CD4-positive, alpha-beta T cell (primary cell): ENCODE measurements at regions not wholly inside any gene's neighbourhood (a gene's known extent, or its start where the extent isn't known, plus 50 kb on each side); places are given as distances from the start of the nearest gene placed in this dataset.

Source experiments
- ATAC-seq: fragments of 200-7000 bp; cut with Tn5 transposase; one replicate; pipeline ENCODE4 v1.10.0; 2022; ENCODE audit warnings: mild to moderate bottlenecking; ENCODE audit not compliant: poor library complexity
- CTCF ChIA-PET: fragments of 350-600 bp; sonication (Branson Sonifier 250); formaldehyde crosslinking; loops from one replicate; lab custom pipeline; 2021; ENCODE audit warnings: antibody characterized with exemption, inconsistent platforms; lab: Charles Lee
- POLR2A ChIA-PET: fragments of 350-600 bp; sonication (Branson Sonifier 250); formaldehyde crosslinking; loops from one replicate; lab custom pipeline; 2021; ENCODE audit warnings: antibody characterized with exemption, inconsistent platforms; lab: Charles Lee
- DNase-seq, 14 experiments: peaks; one replicate each; pipeline ENCODE4 v3.0.0-alpha.2; 2013 to 2020; ENCODE audit warnings: mixed read lengths in 2 of 14
- H3K27ac ChIP-seq, 2 donors: one replicate each; pipeline versions ENCODE4 v1.5.1 to v1.7.0; 2013; ENCODE audit warnings: low read length in 2 of 2, low read depth in 1 of 2, mild to moderate bottlenecking in 1 of 2
- H3K27me3 ChIP-seq, 2 experiments: 1 replicate in 1 of 2; 2 replicates in 1 of 2; pipeline versions ENCODE4 v1.6.1 to v1.7.0; 2013; ENCODE audit warnings: low read length in 2 of 2, control low read depth in 1 of 2, mild to moderate bottlenecking in 1 of 2, moderate library complexity in 1 of 2; ENCODE audit not compliant: insufficient read depth in 2 of 2, control insufficient read depth in 1 of 2
- H3K36me3 ChIP-seq: one replicate; pipeline ENCODE4 v1.6.1; 2013; ENCODE audit warnings: low read length, control low read depth; ENCODE audit not compliant: insufficient read depth
- H3K4me1 ChIP-seq: one replicate; pipeline ENCODE4 v1.6.1; 2013; ENCODE audit warnings: low read length, control low read depth; ENCODE audit not compliant: insufficient read depth
- H3K4me3 ChIP-seq: one replicate; pipeline ENCODE4 v1.5.1; 2013; ENCODE audit warnings: mild to moderate bottlenecking, low read length, moderate library complexity
- H3K9me3 ChIP-seq, 2 experiments: 1 replicate in 1 of 2; 2 replicates in 1 of 2; pipeline versions ENCODE4 v1.6.1 to v1.7.0; 2013; ENCODE audit warnings: low read length in 2 of 2, mild to moderate bottlenecking in 2 of 2, control low read depth in 1 of 2, moderate library complexity in 1 of 2; ENCODE audit not compliant: control insufficient read depth in 1 of 2, insufficient read depth in 1 of 2
- H3K27ac Mint-ChIP-seq: one replicate; pipeline ENCODE4 v1.8.0; 2020; ENCODE audit warnings: mixed read lengths
- H3K27me3 Mint-ChIP-seq: one replicate; pipeline ENCODE4 v1.8.0; 2021; ENCODE audit warnings: mixed read lengths
- H3K36me3 Mint-ChIP-seq: one replicate; pipeline ENCODE4 v1.8.0; 2021; ENCODE audit warnings: low read depth, mixed read lengths
- H3K4me1 Mint-ChIP-seq: one replicate; pipeline ENCODE4 v1.8.0; 2021; ENCODE audit warnings: low read depth, mixed read lengths
- H3K4me3 Mint-ChIP-seq: one replicate; pipeline ENCODE4 v1.8.0; 2020; ENCODE audit warnings: mild to moderate bottlenecking, mixed read lengths
- H3K9me3 Mint-ChIP-seq: one replicate; pipeline ENCODE4 v1.8.0; 2020; ENCODE audit warnings: mixed read lengths
- intact Hi-C, 2 experiments: fragments of 100-400 bp; cut with DNase I in 1 of 2; cut with micrococcal nuclease in 1 of 2; formaldehyde crosslinking; loops; one replicate each; pipeline versions ENCODE4 v1.15.1 to v1.9.0; 2023 to 2025; cut with DNase I, micrococcal nuclease
- TF ChIP-seq, protein P1 (sequence below): fragments of 200-600 bp; IDR thresholded peaks from one replicate; pipeline ENCODE4 v1.8.0; 2022; ENCODE audit warnings: antibody characterized with exemption, mild to moderate bottlenecking

DNA sequence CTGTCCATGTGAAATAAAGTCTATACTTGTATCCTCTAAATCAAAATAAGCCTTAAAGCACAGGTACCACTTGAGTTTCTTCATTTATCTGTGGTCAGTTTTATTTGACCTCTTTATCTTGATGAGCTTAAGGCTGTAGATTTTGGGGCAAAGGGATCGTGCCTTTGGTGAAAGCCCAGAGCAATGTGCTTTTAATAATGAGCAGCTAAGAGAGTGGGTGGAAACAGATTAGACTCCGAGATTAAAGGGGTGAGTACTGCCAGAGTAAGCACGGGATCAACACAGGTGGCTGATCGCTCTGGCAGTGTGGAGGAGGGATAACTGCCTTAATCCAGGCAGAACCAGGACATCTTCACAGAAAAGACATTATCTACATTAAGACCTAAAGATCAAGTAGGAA, 280.4 kb downstream of the TDRD15 start:
- H3K4me3 ChIP-seq: no peak overlapping the region
- TF ChIP-seq, protein P1, sequence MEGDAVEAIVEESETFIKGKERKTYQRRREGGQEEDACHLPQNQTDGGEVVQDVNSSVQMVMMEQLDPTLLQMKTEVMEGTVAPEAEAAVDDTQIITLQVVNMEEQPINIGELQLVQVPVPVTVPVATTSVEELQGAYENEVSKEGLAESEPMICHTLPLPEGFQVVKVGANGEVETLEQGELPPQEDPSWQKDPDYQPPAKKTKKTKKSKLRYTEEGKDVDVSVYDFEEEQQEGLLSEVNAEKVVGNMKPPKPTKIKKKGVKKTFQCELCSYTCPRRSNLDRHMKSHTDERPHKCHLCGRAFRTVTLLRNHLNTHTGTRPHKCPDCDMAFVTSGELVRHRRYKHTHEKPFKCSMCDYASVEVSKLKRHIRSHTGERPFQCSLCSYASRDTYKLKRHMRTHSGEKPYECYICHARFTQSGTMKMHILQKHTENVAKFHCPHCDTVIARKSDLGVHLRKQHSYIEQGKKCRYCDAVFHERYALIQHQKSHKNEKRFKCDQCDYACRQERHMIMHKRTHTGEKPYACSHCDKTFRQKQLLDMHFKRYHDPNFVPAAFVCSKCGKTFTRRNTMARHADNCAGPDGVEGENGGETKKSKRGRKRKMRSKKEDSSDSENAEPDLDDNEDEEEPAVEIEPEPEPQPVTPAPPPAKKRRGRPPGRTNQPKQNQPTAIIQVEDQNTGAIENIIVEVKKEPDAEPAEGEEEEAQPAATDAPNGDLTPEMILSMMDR: no peak
- no peaks in the 10 kb centered on the region for H3K27me3 ChIP-seq
- H3K4me1 Mint-ChIP-seq: no peaks in the 10 kb centered on the region
- ChIA-PET CTCF (no interaction called here), POLR2A (no interaction called here)
- H3K9me3 Mint-ChIP-seq: peaks cover 4% of the 10 kb centered on the region
- DNase-seq (no peak), ATAC-seq (no peak)
- H3K27me3 Mint-ChIP-seq: no peaks in the 10 kb centered on the region
- H3K27ac ChIP-seq: no peak overlapping the region
- H3K4me1 ChIP-seq: no peaks in the 10 kb centered on the region
- H3K4me3 Mint-ChIP-seq: no peak overlapping the region
- no peaks in the 10 kb centered on the region for H3K36me3 Mint-ChIP-seq
- intact Hi-C loops: no loop called here
- H3K27ac Mint-ChIP-seq: no peak overlapping the region
- no peaks in the 10 kb centered on the region for H3K36me3 ChIP-seq
- no peaks in the 10 kb centered on the region for H3K9me3 ChIP-seq

DNA sequence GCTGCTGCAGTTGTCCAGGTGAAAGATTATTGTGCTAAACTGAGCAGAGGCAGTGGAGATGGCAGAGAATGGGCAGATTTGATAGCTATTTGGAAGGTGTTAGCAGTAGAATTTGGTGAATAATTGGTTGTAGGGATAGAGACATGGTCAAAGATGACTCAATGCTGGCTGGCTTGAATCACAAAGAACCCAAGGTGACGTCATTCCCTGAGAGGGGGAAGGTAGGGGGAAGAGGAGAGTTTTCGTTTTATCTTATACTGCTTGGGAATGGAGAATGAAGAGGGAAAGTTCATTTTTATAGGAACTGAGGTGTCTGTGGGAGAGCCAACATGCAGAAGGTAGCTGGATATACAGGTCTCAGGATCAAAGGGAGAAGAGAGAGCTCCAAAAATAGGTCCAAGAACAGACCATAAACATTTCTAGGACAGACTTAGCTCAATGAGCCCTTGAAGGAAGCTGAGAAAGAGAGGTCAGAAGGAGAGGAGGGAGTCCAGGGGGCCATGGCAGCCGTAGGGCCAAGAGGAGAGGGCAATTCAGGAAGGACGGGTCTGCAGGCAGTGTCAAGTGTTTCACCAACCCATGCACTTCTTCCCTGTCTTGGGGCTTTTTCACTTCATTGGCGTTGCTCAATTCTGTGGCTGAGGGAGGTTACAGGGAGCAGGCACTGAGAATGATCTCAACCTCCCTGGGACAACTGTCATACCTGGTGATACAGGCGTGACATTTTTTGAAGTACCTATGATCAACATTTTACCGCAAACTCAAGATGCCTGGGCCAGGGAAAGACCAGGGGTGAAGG, 281.3 kb downstream of the TDRD15 start:
- no peak for DNase-seq
- no peaks in the 10 kb centered on the region for H3K27me3 Mint-ChIP-seq
- TF ChIP-seq, protein P1: no peak
- no peaks in the 10 kb centered on the region for H3K4me1 ChIP-seq
- peaks cover 7% of the 10 kb centered on the region for H3K9me3 Mint-ChIP-seq
- no peaks in the 10 kb centered on the region for H3K36me3 Mint-ChIP-seq
- H3K9me3 ChIP-seq: no peaks in the 10 kb centered on the region
- CTCF ChIA-PET: no interaction called here
- no peak overlapping the region for H3K27ac Mint-ChIP-seq
- H3K27me3 ChIP-seq: no peaks in the 10 kb centered on the region
- ATAC-seq: no peak
- no peak overlapping the region for H3K4me3 ChIP-seq
- H3K4me3 Mint-ChIP-seq: no peak overlapping the region
- no peaks in the 10 kb centered on the region for H3K36me3 ChIP-seq
- no peak overlapping the region for H3K27ac ChIP-seq
- POLR2A ChIA-PET: no interaction called here
- H3K4me1 Mint-ChIP-seq: no peaks in the 10 kb centered on the region
- intact Hi-C loops: no loop called here

DNA sequence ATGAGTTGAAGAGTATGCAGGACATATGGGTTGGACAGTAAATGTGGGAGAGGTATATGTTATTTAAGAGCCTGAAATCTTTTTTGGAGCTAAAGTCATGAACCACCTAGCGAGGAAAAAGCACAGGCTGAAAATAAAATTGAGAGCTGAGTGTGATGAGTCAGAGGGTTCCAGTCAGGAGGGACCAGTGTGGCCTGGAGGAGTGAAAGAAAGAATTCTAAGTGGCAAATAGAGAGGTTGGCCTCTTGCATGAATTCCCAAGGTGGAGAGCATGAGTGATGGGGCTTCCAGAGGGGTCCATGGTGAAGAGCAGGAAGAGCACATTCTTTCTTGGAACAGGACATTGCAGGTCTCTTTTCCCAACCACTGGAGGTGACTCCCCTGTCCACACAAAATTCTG, 282.6 kb downstream of the TDRD15 start:
- Histone ChIP-seq H3K9me3 (no peaks in the 10 kb centered on the region), H3K27ac (no peak overlapping the region), H3K4me3 (no peak overlapping the region), H3K27me3 (no peaks in the 10 kb centered on the region), H3K4me1 (no peaks in the 10 kb centered on the region), H3K36me3 (no peaks in the 10 kb centered on the region)
- peaks cover 3% of the 10 kb centered on the region for H3K9me3 Mint-ChIP-seq
- H3K4me3 Mint-ChIP-seq: no peak overlapping the region
- H3K27me3 Mint-ChIP-seq: no peaks in the 10 kb centered on the region
- intact Hi-C loops: no loop called here
- H3K4me1 Mint-ChIP-seq: no peaks in the 10 kb centered on the region
- POLR2A ChIA-PET: no interaction called here
- no peak overlapping the region for H3K27ac Mint-ChIP-seq
- no peaks in the 10 kb centered on the region for H3K36me3 Mint-ChIP-seq
- DNase-seq (no peak), ATAC-seq (no peak)
- TF ChIP-seq, protein P1: no peak
- CTCF ChIA-PET: no interaction called here
